Neural progenitor cell (in vitro differentiated cells): ENCODE measurements at regions not wholly inside any gene's neighbourhood (a gene's known extent, or its start where the extent isn't known, plus 50 kb on each side); places are given as distances from the start of the nearest gene placed in this dataset.

Experiments
- DNase-seq: peaks from one replicate; pipeline ENCODE4 v3.0.0-alpha.2; 2016; ENCODE audit warnings: low spot score
- H2AFZ ChIP-seq: fragments of 200-600 bp; sonication (generic); replicated peaks from 2 replicates; pipeline ENCODE4 v1.6.1; 2016; ENCODE audit warnings: antibody characterized with exemption
- H3F3A ChIP-seq: fragments of 200-600 bp; sonication (generic); 2 replicates; pipeline ENCODE4 v1.6.1; 2016; ENCODE audit warnings: antibody characterized with exemption, low read depth
- H3K27ac ChIP-seq: fragments of 200-600 bp; sonication (generic); 2 replicates; pipeline ENCODE4 v1.5.1; 2016; ENCODE audit warnings: mild to moderate bottlenecking
- H3K27me3 ChIP-seq: fragments of 200-600 bp; sonication (generic); 2 replicates; pipeline ENCODE4 v1.6.1; 2016; ENCODE audit warnings: mild to moderate bottlenecking, moderate library complexity
- H3K36me3 ChIP-seq: fragments of 200-600 bp; sonication (generic); 2 replicates; pipeline ENCODE4 v1.5.1; 2016
- H3K4me1 ChIP-seq: fragments of 200-600 bp; sonication (generic); 2 replicates; pipeline ENCODE4 v1.6.1; 2016; ENCODE audit warnings: mixed run types
- H3K4me2 ChIP-seq: fragments of 200-600 bp; sonication (generic); 2 replicates; pipeline ENCODE4 v1.6.1; 2016
- H3K4me3 ChIP-seq: fragments of 200-600 bp; sonication (generic); 2 replicates; pipeline ENCODE4 v1.5.1; 2016
- H3K79me2 ChIP-seq: fragments of 200-600 bp; sonication (generic); 2 replicates; pipeline ENCODE4 v1.6.1; 2016; ENCODE audit warnings: low read depth
- H3K9ac ChIP-seq: fragments of 200-600 bp; sonication (generic); 2 replicates; pipeline ENCODE4 v1.6.1; 2016
- H3K9me3 ChIP-seq: fragments of 200-600 bp; sonication (generic); 2 replicates; pipeline ENCODE4 v1.5.1; 2016; ENCODE audit warnings: low read depth
- H4K20me1 ChIP-seq: fragments of 200-600 bp; sonication (generic); 2 replicates; pipeline ENCODE4 v1.6.1; 2016; ENCODE audit warnings: low read depth
- H3K27ac Mint-ChIP-seq: 3 replicates; pipeline ENCODE4 v1.8.0; 2021; ENCODE audit warnings: mixed read lengths
- H3K27me3 Mint-ChIP-seq: 2 replicates; pipeline ENCODE4 v1.8.0; 2022; ENCODE audit warnings: low read depth, mild to moderate bottlenecking, inconsistent platforms, moderate library complexity, mixed read lengths; ENCODE audit not compliant: insufficient read depth
- H3K36me3 Mint-ChIP-seq: 3 replicates; pipeline ENCODE4 v1.8.0; 2021; ENCODE audit warnings: mixed read lengths
- H3K4me1 Mint-ChIP-seq: 3 replicates; pipeline ENCODE4 v1.8.0; 2021; ENCODE audit warnings: mixed read lengths
- H3K4me3 Mint-ChIP-seq: 3 replicates; pipeline ENCODE4 v1.8.0; 2021; ENCODE audit warnings: mild to moderate bottlenecking, moderate library complexity, mixed read lengths
- H3K9me3 Mint-ChIP-seq: 3 replicates; pipeline ENCODE4 v1.8.0; 2020; ENCODE audit warnings: mixed read lengths
- CTCF ChIP-seq: fragments of 200-600 bp; sonication (generic); IDR thresholded peaks from 2 replicates; pipeline ENCODE4 v1.5.1; 2017; ENCODE audit warnings: antibody characterized with exemption, mild to moderate bottlenecking
- EZH2 ChIP-seq: fragments of 200-600 bp; sonication (generic); IDR thresholded peaks from 2 replicates; pipeline ENCODE4 v1.6.1; 2017; ENCODE audit warnings: antibody characterized with exemption, mild to moderate bottlenecking, moderate library complexity
- EZH2phosphoT487 ChIP-seq: fragments of 200-600 bp; sonication (generic); IDR thresholded peaks from 2 replicates; pipeline ENCODE4 v1.6.1; 2017; ENCODE audit warnings: antibody characterized with exemption

- Mint-ChIP-seq H3K9me3 (peaks cover 4% of the 10 kb centered on the region), H3K27ac (no peak overlapping the region), H3K4me3 (no peak overlapping the region), H3K4me1 (no peaks in the 10 kb centered on the region), H3K27me3 (no peaks in the 10 kb centered on the region), H3K36me3 (no peaks in the 10 kb centered on the region)
- Histone ChIP-seq H3K27ac (no peak overlapping the region), H3K27me3 (no peaks in the 10 kb centered on the region), H3F3A (no peaks in the 10 kb centered on the region), H3K9me3 (no peaks in the 10 kb centered on the region), H3K4me3 (no peak overlapping the region), H2AFZ (no peak overlapping the region), H3K79me2 (no peaks in the 10 kb centered on the region), H3K4me2 (no peak overlapping the region), H3K9ac (no peak overlapping the region), H3K4me1 (peaks cover 4% of the 10 kb centered on the region), H3K36me3 (no peaks in the 10 kb centered on the region), H4K20me1 (no peaks in the 10 kb centered on the region)
- TF ChIP-seq CTCF (no peak), EZH2phosphoT487 (no peak), EZH2 (no peak)
- no peak for DNase-seq
Measured at GRCh38 chr2:65819963-65820362, 387.6 kb upstream of the SPRED2 start.

- Histone ChIP-seq H3F3A (no peaks in the 10 kb centered on the region), H3K4me2 (no peak overlapping the region), H3K36me3 (no peaks in the 10 kb centered on the region), H3K27me3 (no peaks in the 10 kb centered on the region), H3K9ac (no peak overlapping the region), H3K79me2 (no peaks in the 10 kb centered on the region), H4K20me1 (no peaks in the 10 kb centered on the region), H3K9me3 (no peaks in the 10 kb centered on the region), H2AFZ (no peak overlapping the region), H3K4me1 (peaks cover 4% of the 10 kb centered on the region), H3K27ac (no peak overlapping the region), H3K4me3 (no peak overlapping the region)
- H3K27ac Mint-ChIP-seq, result no peak overlapping the region
- no peak overlapping the region for H3K4me3 Mint-ChIP-seq
- DNase-seq, result no peak
- H3K9me3 Mint-ChIP-seq, result peaks cover 4% of the 10 kb centered on the region
- no peaks in the 10 kb centered on the region for H3K4me1 Mint-ChIP-seq
- TF ChIP-seq CTCF (no peak), EZH2phosphoT487 (no peak), EZH2 (no peak)
- H3K27me3 Mint-ChIP-seq, result no peaks in the 10 kb centered on the region
- no peaks in the 10 kb centered on the region for H3K36me3 Mint-ChIP-seq
Measured at GRCh38 chr2:65818873-65819451, 386.6 kb upstream of the SPRED2 start.

- no peak for DNase-seq
- Mint-ChIP-seq H3K4me1 (peaks cover 9% of the 10 kb centered on the region), H3K36me3 (no peaks in the 10 kb centered on the region), H3K27me3 (peaks cover 2% of the 10 kb centered on the region), H3K27ac (no peak overlapping the region), H3K9me3 (no peaks in the 10 kb centered on the region), H3K4me3 (no peak overlapping the region)
- no peaks in the 10 kb centered on the region for H3K79me2 ChIP-seq
- TF ChIP-seq EZH2phosphoT487, result no peak
- TF ChIP-seq CTCF, result no peak
- no peak for TF ChIP-seq EZH2
- no peak overlapping the region for H3K9ac ChIP-seq
- no peaks in the 10 kb centered on the region for H4K20me1 ChIP-seq
- no peak overlapping the region for H2AFZ ChIP-seq
- no peak overlapping the region for H3K4me2 ChIP-seq
- no peak overlapping the region for H3K4me3 ChIP-seq
- no peaks in the 10 kb centered on the region for H3F3A ChIP-seq
- H3K9me3 ChIP-seq, result no peaks in the 10 kb centered on the region
- no peaks in the 10 kb centered on the region for H3K27me3 ChIP-seq
- H3K27ac ChIP-seq, result no peak overlapping the region
- H3K4me1 ChIP-seq, result no peaks in the 10 kb centered on the region
- H3K36me3 ChIP-seq, result no peaks in the 10 kb centered on the region
Measured at GRCh38 chr2:65813631-65814173, 381.3 kb upstream of the SPRED2 start.
